NCI-H1694 (cell line): ENCODE measurements at regions not wholly inside any gene's neighbourhood (a gene's known extent, or its start where the extent isn't known, plus 50 kb on each side); places are given as distances from the start of the nearest gene placed in this dataset.
"Not testable (repeated sequence)": the region's sequence is repeated elsewhere in the genome, so short reads cannot be mapped to it uniquely, and the experiment has no call there.

Source experiments
- DNase-seq: peaks from one replicate; lab custom pipeline; 2025; lab: John Stamatoyannopoulos, UW

GRCh38 chr1:244322791-244323521 lies 128.8 kb downstream of the ADSS2 start:
- DNase-seq, result no peak

GRCh38 chr1:244324176-244324883 lies 127.4 kb downstream of the ADSS2 start:
- DNase-seq, result no peak

- DNase-seq, result no peak
Observed at GRCh38 chr1:244325056-244325758, 126.5 kb downstream of the ADSS2 start.

GRCh38 chr1:244326757-244327156 lies 125.0 kb downstream of the ADSS2 start:
- DNase-seq, result no peak

- no peak for DNase-seq
Observed at GRCh38 chr1:244327533-244327932, 124.2 kb downstream of the ADSS2 start.

- DNase-seq, result no peak
Observed at GRCh38 chr1:244328476-244328875, 123.2 kb downstream of the ADSS2 start.

- no peak for DNase-seq
Observed at GRCh38 chr1:244329591-244330317, 122.0 kb downstream of the ADSS2 start.

- DNase-seq, result no peak
Observed at GRCh38 chr1:244330318-244330625, 121.4 kb downstream of the ADSS2 start.

- not testable (repeated sequence) for DNase-seq
Observed at GRCh38 chr1:244332761-244333160, 118.9 kb downstream of the ADSS2 start.

GRCh38 chr1:244334315-244334714 lies 117.4 kb downstream of the ADSS2 start:
- not testable (repeated sequence) for DNase-seq

- DNase-seq, result not testable (repeated sequence)
Observed at GRCh38 chr1:244334842-244335241, 116.9 kb downstream of the ADSS2 start.

GRCh38 chr1:244335456-244335855 lies 116.3 kb downstream of the ADSS2 start:
- no peak for DNase-seq

GRCh38 chr1:244336232-244336899 lies 115.3 kb downstream of the ADSS2 start:
- DNase-seq, result no peak

- no peak for DNase-seq
Observed at GRCh38 chr1:244337839-244338238, 113.9 kb downstream of the ADSS2 start.

GRCh38 chr1:244339073-244339692 lies 112.5 kb downstream of the ADSS2 start:
- no peak for DNase-seq

GRCh38 chr1:244339776-244340175 lies 111.9 kb downstream of the ADSS2 start:
- no peak for DNase-seq

GRCh38 chr1:244340396-244340795 lies 111.3 kb downstream of the ADSS2 start:
- no peak for DNase-seq

- DNase-seq, result no peak
Observed at GRCh38 chr1:244341455-244342450, 110.0 kb downstream of the ADSS2 start.

- DNase-seq, result no peak
Observed at GRCh38 chr1:244344001-244344400, 107.7 kb downstream of the ADSS2 start.

- DNase-seq, result no peak
Observed at GRCh38 chr1:244346972-244347618, 104.6 kb downstream of the ADSS2 start.
